ENCODE measurements at regions not wholly inside any gene's neighbourhood (a gene's known extent, or its start where the extent isn't known, plus 50 kb on each side); places are given as distances from the start of the nearest gene placed in this dataset.

DNA sequence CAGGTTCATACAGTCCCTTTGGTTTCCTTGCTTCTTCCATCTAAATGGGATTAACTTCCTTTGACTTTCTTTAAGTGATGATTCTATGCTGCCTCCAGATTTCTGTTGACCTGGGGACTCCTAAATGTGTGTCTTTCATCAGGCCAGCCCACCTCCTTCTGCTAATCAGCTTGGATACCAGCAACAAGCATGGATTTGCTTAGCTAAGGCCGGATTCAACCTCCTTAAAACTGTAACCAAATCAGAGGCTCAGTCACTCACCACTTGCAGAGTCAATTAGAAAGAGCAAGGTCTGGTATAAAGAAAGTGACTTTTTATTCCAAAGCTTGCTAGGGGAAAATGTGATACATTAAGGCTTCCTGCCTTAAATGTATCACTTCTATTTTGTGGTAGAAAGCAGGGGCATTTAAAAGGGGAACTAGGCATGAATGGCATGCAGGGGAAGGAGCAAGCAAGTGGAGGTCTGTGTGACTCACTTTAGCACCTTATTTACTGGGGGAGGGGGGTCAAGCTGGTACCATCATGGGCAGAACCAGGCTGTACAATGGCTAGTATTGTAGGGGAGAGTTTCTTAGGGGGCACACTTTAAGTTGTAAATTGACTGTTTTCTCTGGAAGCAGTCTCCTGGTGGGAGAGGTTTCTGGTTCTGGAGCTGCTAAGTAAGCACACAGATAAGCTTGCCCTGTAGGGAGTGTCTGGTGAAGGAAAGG is 239.0 kb upstream of the PDGFD start (continued):
- TF ChIP-seq, protein P1, sequence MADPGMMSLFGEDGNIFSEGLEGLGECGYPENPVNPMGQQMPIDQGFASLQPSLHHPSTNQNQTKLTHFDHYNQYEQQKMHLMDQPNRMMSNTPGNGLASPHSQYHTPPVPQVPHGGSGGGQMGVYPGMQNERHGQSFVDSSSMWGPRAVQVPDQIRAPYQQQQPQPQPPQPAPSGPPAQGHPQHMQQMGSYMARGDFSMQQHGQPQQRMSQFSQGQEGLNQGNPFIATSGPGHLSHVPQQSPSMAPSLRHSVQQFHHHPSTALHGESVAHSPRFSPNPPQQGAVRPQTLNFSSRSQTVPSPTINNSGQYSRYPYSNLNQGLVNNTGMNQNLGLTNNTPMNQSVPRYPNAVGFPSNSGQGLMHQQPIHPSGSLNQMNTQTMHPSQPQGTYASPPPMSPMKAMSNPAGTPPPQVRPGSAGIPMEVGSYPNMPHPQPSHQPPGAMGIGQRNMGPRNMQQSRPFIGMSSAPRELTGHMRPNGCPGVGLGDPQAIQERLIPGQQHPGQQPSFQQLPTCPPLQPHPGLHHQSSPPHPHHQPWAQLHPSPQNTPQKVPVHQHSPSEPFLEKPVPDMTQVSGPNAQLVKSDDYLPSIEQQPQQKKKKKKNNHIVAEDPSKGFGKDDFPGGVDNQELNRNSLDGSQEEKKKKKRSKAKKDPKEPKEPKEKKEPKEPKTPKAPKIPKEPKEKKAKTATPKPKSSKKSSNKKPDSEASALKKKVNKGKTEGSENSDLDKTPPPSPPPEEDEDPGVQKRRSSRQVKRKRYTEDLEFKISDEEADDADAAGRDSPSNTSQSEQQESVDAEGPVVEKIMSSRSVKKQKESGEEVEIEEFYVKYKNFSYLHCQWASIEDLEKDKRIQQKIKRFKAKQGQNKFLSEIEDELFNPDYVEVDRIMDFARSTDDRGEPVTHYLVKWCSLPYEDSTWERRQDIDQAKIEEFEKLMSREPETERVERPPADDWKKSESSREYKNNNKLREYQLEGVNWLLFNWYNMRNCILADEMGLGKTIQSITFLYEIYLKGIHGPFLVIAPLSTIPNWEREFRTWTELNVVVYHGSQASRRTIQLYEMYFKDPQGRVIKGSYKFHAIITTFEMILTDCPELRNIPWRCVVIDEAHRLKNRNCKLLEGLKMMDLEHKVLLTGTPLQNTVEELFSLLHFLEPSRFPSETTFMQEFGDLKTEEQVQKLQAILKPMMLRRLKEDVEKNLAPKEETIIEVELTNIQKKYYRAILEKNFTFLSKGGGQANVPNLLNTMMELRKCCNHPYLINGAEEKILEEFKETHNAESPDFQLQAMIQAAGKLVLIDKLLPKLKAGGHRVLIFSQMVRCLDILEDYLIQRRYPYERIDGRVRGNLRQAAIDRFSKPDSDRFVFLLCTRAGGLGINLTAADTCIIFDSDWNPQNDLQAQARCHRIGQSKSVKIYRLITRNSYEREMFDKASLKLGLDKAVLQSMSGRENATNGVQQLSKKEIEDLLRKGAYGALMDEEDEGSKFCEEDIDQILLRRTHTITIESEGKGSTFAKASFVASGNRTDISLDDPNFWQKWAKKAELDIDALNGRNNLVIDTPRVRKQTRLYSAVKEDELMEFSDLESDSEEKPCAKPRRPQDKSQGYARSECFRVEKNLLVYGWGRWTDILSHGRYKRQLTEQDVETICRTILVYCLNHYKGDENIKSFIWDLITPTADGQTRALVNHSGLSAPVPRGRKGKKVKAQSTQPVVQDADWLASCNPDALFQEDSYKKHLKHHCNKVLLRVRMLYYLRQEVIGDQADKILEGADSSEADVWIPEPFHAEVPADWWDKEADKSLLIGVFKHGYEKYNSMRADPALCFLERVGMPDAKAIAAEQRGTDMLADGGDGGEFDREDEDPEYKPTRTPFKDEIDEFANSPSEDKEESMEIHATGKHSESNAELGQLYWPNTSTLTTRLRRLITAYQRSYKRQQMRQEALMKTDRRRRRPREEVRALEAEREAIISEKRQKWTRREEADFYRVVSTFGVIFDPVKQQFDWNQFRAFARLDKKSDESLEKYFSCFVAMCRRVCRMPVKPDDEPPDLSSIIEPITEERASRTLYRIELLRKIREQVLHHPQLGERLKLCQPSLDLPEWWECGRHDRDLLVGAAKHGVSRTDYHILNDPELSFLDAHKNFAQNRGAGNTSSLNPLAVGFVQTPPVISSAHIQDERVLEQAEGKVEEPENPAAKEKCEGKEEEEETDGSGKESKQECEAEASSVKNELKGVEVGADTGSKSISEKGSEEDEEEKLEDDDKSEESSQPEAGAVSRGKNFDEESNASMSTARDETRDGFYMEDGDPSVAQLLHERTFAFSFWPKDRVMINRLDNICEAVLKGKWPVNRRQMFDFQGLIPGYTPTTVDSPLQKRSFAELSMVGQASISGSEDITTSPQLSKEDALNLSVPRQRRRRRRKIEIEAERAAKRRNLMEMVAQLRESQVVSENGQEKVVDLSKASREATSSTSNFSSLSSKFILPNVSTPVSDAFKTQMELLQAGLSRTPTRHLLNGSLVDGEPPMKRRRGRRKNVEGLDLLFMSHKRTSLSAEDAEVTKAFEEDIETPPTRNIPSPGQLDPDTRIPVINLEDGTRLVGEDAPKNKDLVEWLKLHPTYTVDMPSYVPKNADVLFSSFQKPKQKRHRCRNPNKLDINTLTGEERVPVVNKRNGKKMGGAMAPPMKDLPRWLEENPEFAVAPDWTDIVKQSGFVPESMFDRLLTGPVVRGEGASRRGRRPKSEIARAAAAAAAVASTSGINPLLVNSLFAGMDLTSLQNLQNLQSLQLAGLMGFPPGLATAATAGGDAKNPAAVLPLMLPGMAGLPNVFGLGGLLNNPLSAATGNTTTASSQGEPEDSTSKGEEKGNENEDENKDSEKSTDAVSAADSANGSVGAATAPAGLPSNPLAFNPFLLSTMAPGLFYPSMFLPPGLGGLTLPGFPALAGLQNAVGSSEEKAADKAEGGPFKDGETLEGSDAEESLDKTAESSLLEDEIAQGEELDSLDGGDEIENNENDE (IDR thresholded peaks at IDR 0.05; ENCODE audit: insufficient replicate concordance, low read length), result peak; percentile 93
- TF ChIP-seq JUN (IDR thresholded peaks at IDR 0.05; ENCODE audit: low read depth, low read length), result no peak
- peak; percentile 83 to 87; a peak in 2 of 4 replicates for TF ChIP-seq HDAC2 (IDR thresholded peaks at IDR 0.05; ENCODE audit: borderline replicate concordance in 1 of 2, low read depth in 2 of 2, low read length in 2 of 2)
- TF ChIP-seq, protein P2, sequence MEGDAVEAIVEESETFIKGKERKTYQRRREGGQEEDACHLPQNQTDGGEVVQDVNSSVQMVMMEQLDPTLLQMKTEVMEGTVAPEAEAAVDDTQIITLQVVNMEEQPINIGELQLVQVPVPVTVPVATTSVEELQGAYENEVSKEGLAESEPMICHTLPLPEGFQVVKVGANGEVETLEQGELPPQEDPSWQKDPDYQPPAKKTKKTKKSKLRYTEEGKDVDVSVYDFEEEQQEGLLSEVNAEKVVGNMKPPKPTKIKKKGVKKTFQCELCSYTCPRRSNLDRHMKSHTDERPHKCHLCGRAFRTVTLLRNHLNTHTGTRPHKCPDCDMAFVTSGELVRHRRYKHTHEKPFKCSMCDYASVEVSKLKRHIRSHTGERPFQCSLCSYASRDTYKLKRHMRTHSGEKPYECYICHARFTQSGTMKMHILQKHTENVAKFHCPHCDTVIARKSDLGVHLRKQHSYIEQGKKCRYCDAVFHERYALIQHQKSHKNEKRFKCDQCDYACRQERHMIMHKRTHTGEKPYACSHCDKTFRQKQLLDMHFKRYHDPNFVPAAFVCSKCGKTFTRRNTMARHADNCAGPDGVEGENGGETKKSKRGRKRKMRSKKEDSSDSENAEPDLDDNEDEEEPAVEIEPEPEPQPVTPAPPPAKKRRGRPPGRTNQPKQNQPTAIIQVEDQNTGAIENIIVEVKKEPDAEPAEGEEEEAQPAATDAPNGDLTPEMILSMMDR (IDR thresholded peaks at IDR 0.05; ENCODE audit: control extremely low read depth in 1 of 3, insufficient read depth in 1 of 3, low read depth in 1 of 3, low read length in 3 of 3), result no peak
- TF ChIP-seq YY1 (IDR thresholded peaks at IDR 0.05; ENCODE audit: low read depth, low read length), result peak; percentile 69
- no peak for TF ChIP-seq TBP (IDR thresholded peaks at IDR 0.05; ENCODE audit: low read depth, low read length)
- no peak for TF ChIP-seq MAFK (IDR thresholded peaks at IDR 0.05; ENCODE audit: low read depth, low read length)

Data from H1 (cell line).